ENCODE measurements at regions not wholly inside any gene's neighbourhood (a gene's known extent, or its start where the extent isn't known, plus 50 kb on each side); places are given as distances from the start of the nearest gene placed in this dataset.

DNA sequence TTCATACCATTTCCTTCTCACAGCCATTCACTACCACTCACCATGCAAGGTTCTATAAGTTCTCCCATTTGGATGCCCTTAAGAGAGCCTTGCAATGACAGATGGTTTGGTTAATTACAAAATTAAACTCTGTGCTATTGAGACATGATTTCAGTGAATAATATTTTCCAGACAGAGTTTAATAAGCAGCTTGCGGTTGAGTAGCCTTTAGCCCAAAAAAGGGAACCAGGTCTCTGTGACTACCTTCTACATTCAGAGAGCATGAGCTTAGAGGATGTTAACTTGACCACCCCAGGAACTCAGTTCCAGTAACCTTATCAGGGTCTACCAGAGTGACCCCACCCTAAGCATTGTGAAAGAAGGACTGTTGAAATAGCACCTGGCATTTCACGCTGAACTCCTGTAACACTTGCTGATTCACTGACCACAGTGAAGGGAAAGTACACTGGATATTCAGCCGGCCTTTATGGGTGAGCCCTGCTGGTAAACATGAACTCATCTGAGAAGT is 1173.1 kb upstream of the ZEB2 start:
- no peak for DNase-seq

- DNase-seq = no peak
Measured at GRCh38 chr2:145691659-145692058, 1171.7 kb upstream of the ZEB2 start.

DNA sequence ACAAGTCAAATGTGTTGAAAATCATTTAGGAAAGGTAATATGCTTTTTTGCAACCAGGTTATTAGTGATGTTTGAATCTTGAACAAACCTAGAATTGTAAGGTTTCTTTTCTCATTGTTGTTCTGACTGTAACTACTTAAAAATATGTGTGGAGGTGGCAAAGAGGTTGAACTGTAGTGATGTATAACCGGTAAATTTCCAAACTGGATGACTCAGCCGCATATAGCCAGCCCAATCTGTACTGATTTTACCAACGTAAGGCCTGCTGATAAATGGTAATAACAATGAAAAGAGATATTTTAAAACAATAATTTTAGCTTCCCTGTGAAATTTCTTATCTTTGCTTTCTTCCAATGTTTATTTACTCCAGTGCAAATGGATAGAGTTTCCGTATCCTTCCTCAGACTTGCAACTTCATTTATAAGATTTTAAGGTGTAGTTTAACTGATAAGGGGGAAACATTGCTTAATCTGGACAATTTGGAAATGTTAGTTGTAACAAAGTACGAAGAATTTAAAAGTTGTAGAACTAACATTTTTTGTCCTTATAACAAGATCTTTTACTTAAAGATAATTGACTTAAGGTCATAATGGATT is 1170.4 kb upstream of the ZEB2 start:
- no peak for DNase-seq

DNA sequence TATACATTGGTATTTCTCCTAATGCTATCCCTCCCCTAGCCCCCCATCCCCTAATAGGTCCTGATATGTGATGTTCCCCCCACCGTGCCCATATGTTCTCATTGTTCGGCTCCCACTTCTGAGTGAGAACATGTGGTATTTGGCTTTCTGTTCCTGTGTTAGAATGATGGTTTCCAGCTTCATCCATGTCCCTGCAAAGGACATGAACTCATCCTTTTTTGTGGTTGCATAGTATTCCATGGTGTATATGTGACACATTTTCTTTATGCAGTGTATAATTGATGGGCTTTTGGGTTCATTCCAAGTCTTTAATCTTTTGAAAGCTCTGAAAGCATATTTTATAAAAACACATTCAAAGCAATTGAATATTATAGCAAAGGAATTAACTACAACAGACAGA is 1169.4 kb upstream of the ZEB2 start:
- DNase-seq = no peak

DNA sequence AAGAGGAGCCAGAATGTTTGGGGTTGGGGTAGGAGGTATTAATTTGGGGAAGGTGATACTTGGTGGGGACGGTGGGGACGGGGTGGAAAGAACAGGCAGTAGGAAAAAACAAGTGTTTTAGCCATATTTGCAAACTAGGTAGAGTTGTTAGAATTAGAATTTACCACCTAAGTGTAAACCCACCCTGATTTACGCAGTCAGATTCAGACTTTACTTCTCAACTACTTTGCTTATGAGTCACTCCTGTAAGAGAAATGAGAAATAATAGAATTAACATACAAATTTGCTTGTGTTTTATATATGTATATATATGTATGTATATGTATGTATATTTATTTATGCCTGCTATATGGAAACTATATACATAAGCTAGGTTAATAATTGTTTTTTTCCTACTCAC is 1168.2 kb upstream of the ZEB2 start:
- no peak for DNase-seq

DNA sequence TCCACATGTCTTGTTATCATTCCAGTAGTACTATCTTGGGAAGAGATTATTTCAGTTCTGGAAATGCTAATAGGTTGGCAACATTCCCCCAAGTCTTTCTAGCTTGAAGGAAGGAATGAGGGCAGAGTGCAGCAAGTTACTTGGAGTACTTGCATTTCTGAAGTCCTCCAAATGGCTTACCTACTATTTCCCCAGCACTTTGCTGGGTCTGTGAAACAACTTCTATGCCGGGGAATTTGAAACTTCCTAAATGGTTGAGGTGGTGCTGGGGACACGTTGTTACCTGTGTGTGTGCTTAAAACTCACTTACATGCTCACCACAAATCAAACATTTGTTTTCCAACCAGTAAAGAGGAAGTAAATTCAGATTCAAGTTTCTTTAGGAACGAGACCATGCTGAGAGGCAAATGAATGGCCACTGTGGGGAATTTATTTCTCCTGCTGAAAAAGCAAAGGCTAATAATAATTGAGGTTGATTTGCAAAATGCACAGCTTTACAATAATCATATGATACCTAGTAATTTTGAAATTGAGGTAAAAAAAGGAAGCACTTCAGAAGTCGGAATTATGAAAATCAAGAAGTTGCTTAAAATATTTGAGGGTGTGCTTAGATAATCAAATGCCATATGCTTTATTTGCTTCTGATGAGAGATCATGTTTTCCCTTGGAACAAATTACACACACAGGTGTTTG is 1167.7 kb upstream of the ZEB2 start:
- no peak for DNase-seq

DNA sequence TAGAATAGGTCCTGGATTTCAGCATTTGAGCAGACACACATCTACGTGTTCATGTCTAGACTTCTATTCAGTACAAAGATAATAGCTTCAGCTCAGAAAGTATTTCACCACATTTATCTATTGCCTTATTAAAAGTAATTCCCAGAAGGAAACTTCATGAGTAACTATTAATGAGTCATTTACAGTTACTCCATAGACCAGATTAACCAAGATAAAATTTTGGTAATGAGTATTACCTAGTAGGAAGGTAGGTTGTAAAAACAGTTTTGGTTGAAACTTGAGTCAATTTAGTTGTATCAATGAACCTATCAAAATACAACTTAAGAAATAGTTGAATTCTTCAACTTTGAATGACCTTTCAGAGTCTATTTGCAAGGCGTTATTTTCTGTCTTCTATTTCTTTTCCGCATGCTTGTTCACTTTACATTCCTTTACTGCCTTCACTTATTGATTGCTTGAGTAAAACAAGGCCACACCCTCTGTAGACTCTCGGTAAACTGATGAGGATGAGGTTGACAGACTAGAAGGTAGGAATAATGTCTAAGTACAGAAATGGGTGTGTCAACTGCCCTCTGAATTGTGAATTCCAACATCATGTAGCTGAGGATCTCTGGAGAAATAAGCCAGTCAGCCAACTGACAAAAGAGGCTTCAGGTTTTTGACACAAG is 1165.6 kb upstream of the ZEB2 start:
- DNase-seq = no peak

DNA sequence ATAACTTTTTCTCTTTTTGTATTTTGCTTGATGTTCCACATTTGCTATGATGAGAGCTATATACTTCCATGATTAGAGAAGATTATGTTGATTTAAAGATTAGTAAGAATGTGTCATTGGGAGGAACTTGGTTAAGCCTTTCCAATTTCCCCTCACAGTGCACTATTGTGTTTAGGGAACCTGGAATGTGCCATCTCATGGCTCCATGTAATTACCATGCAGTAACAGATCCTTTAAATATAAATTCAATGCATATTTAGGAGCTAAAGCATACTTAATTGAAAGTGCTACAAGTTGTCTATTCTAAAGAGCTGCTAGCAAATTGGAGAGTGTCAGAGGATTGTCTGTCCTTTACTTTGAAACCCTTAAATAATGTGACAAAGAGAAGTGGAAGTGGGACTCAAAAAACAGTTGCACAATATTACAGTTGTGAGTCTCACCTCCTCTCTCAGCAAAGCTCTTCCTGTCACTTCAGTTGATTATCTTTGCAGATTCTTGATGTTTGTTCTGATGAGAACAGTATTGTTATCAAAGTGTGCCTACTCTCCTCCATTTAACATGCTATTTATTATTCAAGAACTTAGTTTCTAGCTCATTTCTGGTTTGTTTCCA is 1162.7 kb upstream of the ZEB2 start:
- DNase-seq = no peak

DNA sequence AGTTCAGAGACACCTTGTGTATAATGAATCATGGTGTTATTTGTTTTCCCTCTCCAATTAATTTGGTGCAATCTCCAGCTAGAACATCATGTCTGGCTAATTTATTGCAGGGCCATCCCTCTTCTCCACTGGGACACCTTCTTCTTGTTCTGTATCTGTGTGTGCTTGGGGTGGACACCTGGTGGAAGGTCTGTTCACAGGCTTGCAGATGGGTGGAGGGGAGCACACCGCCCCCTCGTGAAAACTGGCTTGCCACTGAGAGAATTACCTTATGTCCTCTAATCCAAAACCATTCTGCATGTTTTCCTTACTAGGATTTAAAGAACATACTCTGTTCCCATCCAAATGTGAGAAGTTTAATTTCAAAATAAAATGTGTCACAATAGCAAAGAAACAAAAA is 1160.4 kb upstream of the ZEB2 start:
- DNase-seq = no peak

GRCh38 chr2:145677371-145677770 is 1157.5 kb upstream of the ZEB2 start:
- no peak for DNase-seq

GRCh38 chr2:145674705-145675104 is 1154.8 kb upstream of the ZEB2 start:
- DNase-seq = no peak

DNA sequence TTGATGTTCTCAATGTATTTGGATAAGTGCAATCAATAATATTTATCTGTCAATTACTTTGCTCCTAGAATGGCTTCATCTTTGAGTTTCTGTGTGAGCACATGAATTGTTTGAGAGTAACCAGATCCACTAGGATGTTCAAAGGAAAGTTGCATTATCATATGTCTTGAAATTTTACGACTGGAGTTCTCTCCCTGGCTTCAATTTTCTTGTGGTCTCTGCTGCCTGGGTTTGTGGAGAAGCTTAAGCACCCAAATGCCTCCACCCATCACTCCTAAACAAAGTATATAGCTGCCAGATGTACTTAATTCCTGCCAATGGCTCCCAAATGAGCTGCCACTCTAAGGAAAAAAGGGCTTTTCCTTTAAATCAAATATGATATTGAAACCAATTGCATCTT is 1149.4 kb upstream of the ZEB2 start:
- DNase-seq = no peak

DNA sequence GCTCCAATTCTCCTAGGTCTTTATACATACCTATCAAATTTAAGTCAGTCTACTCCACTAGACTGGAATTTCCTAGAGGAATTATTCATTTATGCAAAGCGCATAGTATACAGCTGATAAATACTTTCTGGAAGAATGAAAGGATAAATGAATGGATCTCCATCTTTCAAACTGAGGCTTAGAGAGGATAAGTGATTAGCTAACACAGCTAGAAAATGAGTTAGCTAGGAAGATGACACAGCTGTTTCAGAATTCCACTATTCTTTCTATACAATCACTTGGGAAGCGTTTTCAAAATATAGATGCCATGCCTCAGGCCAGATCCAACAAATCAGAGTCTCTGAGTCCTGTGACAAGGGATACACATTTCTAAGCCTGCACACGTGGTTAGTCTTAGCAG is 1146.6 kb upstream of the ZEB2 start:
- no peak for DNase-seq

GRCh38 chr2:145657265-145657664 is 1137.3 kb upstream of the ZEB2 start:
- DNase-seq = no peak

DNA sequence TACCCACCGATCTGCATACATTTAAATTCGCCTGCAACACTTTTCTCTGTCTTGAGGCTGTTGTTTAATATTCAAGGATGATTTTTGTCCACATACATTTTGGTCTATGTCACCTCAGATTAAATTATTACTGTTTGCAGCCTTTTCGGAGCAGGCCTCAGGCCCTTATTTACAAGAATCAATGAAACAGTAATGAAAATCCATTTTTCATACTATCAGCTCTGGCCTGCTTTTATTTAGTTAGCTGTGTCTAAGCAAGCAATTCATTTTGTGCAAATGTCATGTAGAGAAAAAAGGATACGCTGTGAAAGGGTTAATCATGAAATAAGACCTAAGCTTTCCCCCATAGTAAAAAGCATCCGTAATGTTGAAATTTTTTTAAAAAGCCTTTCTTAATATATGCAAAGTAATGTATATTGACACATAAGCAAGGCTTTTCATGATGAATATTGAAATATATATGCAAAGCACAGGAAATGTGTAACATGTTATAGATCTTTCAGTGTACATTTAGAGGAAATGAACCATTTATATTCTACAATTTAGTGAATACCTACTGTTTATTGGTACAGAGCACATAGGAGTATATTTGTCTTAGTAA is 1135.3 kb upstream of the ZEB2 start:
- no peak for DNase-seq

- no peak for DNase-seq
Measured at GRCh38 chr2:145654746-145655145, 1134.8 kb upstream of the ZEB2 start.

- DNase-seq = no peak
Measured at GRCh38 chr2:145654156-145654555, 1134.2 kb upstream of the ZEB2 start.

- DNase-seq = no peak
Measured at GRCh38 chr2:145653553-145653952, 1133.6 kb upstream of the ZEB2 start.

DNA sequence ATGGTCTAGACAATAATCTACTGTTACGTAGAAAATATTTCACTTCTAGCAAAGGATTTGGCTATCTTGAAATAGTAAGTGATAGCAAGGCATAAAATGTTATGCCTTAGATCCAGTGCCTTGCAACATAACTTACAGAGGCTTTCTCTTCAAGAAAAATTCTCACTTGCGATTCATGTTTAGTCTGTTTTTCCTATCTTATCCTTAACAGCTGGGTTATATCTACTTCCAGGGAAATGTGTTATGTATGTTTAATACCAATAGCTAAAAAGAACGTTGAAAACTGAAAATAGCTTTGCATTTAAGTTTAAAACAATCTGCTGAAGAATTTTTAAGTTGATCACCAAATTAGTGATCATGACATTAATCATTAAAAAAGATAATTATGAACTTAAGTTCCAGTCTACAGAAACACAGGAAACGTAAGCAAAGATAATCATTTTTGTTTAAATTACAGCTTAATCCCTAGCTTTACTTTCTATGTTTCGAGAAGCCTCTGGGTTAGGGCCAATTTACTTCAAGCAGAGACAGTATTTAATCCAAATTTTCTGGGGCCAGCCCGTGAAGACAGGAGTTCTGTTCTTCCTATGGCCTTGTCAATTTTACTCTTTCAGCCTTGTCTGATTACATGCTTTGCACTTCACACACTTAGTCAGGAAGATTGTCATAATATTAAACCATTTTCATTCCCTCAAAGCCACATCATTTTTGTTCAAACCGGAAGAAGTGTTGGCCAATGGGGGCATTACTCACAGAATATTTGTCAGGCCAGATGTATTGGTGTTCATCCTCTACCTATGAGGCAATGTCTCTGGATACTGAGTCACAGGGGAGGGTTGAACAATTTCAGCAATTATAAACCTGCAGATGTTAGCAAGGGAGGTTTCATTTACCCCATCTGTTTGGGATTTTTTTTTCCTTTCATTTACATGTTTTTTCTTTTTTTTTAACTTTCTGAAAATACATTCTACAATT is 1132.9 kb upstream of the ZEB2 start:
- DNase-seq = no peak

DNA sequence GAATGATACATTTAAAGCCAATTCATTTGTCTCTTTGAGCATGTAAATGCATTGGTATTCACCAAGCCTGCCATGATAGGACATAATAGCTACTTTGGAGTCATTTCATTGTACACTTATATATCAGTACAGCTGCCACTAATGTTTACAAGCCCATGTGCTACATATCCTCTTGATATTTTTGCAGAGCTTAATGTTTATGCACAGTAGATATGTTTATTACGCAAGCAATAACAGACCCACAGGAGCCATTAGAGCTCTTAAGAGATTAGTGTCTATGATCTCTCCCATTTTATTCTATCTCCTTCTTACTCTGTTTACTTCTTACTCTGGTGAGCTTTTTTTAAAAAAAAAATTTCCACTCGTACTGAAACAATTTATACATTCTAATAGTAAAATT is 1132.1 kb upstream of the ZEB2 start:
- no peak for DNase-seq

DNA sequence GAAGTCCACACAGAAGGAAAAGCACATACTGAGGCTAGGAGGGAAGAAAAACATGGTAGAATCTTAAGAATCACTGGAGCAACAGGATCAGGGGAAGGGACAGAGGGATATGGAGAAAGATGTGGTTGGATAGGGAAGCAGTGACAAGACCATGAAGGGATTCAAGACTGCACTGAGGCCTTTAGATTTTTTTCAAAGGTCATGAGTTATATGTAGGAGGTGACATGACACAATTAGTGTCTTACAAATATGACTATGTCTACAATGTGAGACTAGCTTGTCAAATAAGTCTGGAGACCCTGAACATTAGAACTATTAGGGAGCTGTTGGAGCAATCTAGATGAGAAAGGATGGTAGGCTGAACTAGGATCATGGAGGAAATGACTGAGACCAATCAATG is 1130.3 kb upstream of the ZEB2 start:
- no peak for DNase-seq

- DNase-seq = no peak
Measured at GRCh38 chr2:145649061-145649460, 1129.1 kb upstream of the ZEB2 start.

All from NCI-H748 treated with DMSO at 0.1 percent for 48 hours (cell line).